ENCODE measurements at regions not wholly inside any gene's neighbourhood (a gene's known extent, or its start where the extent isn't known, plus 50 kb on each side); places are given as distances from the start of the nearest gene placed in this dataset.

- Histone ChIP-seq H3K4me3 (no peak overlapping the region), H3K36me3 (no peaks in the 10 kb centered on the region), H3K27me3 (no peaks in the 10 kb centered on the region), H3K27ac (no peak overlapping the region), H3K9me3 (no peaks in the 10 kb centered on the region), H3K4me1 (peaks cover 0 to 6% (median 0%) of the 10 kb centered on the region in 4 donors)
- WGBS, 5 donors = 71 to 80% (median 78%) methylated on average over 11 of the region's 11 CpGs
- DNase-seq = no peak
- intact Hi-C loops (cut with DNase I; ENCODE audit: low total_unique reads) = no loop called here
- TF ChIP-seq, protein P1, sequence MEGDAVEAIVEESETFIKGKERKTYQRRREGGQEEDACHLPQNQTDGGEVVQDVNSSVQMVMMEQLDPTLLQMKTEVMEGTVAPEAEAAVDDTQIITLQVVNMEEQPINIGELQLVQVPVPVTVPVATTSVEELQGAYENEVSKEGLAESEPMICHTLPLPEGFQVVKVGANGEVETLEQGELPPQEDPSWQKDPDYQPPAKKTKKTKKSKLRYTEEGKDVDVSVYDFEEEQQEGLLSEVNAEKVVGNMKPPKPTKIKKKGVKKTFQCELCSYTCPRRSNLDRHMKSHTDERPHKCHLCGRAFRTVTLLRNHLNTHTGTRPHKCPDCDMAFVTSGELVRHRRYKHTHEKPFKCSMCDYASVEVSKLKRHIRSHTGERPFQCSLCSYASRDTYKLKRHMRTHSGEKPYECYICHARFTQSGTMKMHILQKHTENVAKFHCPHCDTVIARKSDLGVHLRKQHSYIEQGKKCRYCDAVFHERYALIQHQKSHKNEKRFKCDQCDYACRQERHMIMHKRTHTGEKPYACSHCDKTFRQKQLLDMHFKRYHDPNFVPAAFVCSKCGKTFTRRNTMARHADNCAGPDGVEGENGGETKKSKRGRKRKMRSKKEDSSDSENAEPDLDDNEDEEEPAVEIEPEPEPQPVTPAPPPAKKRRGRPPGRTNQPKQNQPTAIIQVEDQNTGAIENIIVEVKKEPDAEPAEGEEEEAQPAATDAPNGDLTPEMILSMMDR (IDR thresholded peaks at IDR 0.05) = no peak
- TF ChIP-seq POLR2AphosphoS5 (IDR thresholded peaks at IDR 0.05) (no peak), EP300 (IDR thresholded peaks at IDR 0.05) (no peak), POLR2A (IDR thresholded peaks at IDR 0.05) (no peak)
Observed at GRCh38 chr10:118950997-118951637, 78.4 kb upstream of the NANOS1 start.

DNA sequence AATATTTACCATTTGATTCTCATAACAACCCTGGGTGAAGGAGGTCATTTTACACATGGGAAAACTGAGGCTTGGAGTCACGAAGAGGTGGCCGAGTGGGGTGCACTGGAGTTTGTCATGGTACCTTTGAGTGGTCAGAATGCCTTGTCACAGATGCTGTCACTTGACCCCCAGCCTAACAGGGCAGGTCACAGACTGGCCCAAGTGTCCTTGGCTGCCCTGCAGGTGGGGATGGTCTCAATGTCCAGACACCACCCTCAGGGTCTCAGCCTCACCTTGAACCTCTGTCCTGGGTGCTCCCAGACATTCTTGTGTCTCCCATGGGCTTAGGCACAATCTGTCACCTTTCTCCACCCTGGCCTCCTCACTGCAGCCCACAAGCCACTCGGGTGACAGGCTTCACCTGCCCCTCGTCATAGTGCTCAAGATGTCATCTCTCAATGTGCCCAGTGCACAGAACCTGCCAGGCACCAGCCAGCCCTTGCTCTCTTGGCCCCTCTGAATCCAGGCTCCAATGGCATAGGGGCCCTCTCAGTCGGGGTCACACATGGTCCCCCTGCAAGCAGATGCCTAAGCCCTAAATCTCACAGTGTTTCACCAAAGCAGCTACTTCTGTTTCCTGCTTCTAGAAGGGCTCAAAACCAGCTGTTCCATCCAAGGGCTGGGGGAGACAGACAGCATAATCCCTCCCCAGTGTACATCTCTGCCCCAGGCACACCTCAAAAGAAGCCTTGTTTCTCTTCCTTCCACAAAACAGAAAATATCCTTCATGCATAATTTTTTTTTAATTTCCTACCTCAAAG, 76.8 kb upstream of the NANOS1 start:
- H3K4me1 ChIP-seq = peaks cover 0 to 7% (median 2%) of the 10 kb centered on the region in 4 donors
- TF ChIP-seq POLR2AphosphoS5 (IDR thresholded peaks at IDR 0.05) = no peak
- no peaks in the 10 kb centered on the region for H3K36me3 ChIP-seq
- DNase-seq = peak in 1 of 2 donors; percentile 9
- intact Hi-C loops (cut with DNase I; ENCODE audit: low total_unique reads) = no loop called here
- 82 to 86% (median 85%) methylated on average over 4 to 5 of the region's 5 CpGs for WGBS, 5 donors
- H3K9me3 ChIP-seq = no peaks in the 10 kb centered on the region
- no peaks in the 10 kb centered on the region for H3K27me3 ChIP-seq
- H3K27ac ChIP-seq = no peak overlapping the region
- H3K4me3 ChIP-seq = no peak overlapping the region

GRCh38 chr10:118953598-118954393, 75.7 kb upstream of the NANOS1 start:
- Histone ChIP-seq H3K4me3 (no peak overlapping the region), H3K36me3 (no peaks in the 10 kb centered on the region), H3K9me3 (no peaks in the 10 kb centered on the region), H3K27me3 (no peaks in the 10 kb centered on the region), H3K4me1 (peaks cover 4 to 13% (median 6%) of the 10 kb centered on the region in 4 donors), H3K27ac (no peak overlapping the region)
- 72 to 80% (median 76%) methylated on average over 3 of the region's 3 CpGs for WGBS, 5 donors
- intact Hi-C loops (cut with DNase I; ENCODE audit: low total_unique reads) = no loop called here
- peak; percentile 8 to 69 for DNase-seq
- TF ChIP-seq, protein P1 (IDR thresholded peaks at IDR 0.05) = no peak
- no peak for TF ChIP-seq POLR2AphosphoS5 (IDR thresholded peaks at IDR 0.05)
- TF ChIP-seq EP300 (IDR thresholded peaks at IDR 0.05) = no peak
- no peak for TF ChIP-seq POLR2A (IDR thresholded peaks at IDR 0.05)

DNA sequence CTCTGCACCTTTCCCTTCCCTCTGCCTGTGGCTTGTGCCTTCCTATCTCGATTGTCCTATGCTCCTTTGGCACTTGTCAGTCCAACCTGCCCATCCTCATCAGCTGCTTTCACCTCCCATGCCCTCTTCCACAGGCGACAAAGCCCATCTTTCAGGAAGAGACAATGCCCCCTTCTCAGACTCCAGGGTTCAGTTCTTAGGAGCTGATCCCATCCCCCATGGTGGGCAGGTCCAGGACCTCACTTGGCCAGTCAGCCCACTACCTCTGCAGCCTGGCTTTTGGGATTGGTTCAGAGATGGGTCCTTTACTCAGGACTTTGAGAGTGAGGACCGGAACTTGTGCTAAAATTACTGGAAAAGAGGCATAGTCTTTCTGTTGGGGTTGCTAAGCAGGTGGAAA, 74.0 kb upstream of the NANOS1 start:
- intact Hi-C loops (cut with DNase I; ENCODE audit: low total_unique reads) = no loop called here
- 66 to 88% (median 79%) methylated on average over 3 of the region's 3 CpGs for WGBS, 5 donors
- TF ChIP-seq POLR2A (IDR thresholded peaks at IDR 0.05) = no peak
- TF ChIP-seq, protein P1 (IDR thresholded peaks at IDR 0.05) = no peak
- Histone ChIP-seq H3K27ac (no peak overlapping the region), H3K27me3 (no peaks in the 10 kb centered on the region), H3K9me3 (no peaks in the 10 kb centered on the region), H3K4me1 (peaks cover 13 to 24% (median 21%) of the 10 kb centered on the region in 4 donors), H3K36me3 (no peaks in the 10 kb centered on the region), H3K4me3 (no peak overlapping the region)
- peak in 1 of 2 donors; percentile 17 for DNase-seq

All from stomach (tissue), 8 donors.